Astrocyte of the spinal cord (primary cell): ENCODE measurements at regions not wholly inside any gene's neighbourhood (a gene's known extent, or its start where the extent isn't known, plus 50 kb on each side); places are given as distances from the start of the nearest gene placed in this dataset.
"Not testable (repeated sequence)": the region's sequence is repeated elsewhere in the genome, so short reads cannot be mapped to it uniquely, and the experiment has no call there.

Source experiments
- DNase-seq: peaks from one replicate; pipeline ENCODE4 v3.0.0; 2011; ENCODE audit warnings: low read depth, low spot score
- H3K4me3 ChIP-seq: 2 replicates; pipeline ENCODE4 v1.5.1; 2011; ENCODE audit warnings: low read depth, mild to moderate bottlenecking, low read length, moderate library complexity
- CTCF ChIP-seq: IDR thresholded peaks from 2 replicates; pipeline ENCODE4 v1.5.1; 2012; ENCODE audit warnings: low read depth, mild to moderate bottlenecking, low read length, inconsistent platforms
- in situ Hi-C: cut with HindIII; loops from 2 replicates; pipeline ENCODE4 v1.10.0; 2017; ENCODE audit warnings: low sequenced_read_pairs

- in situ Hi-C loops, result no loop called here
- DNase-seq, result no peak
- TF ChIP-seq CTCF, result no peak
- H3K4me3 ChIP-seq, result no peak overlapping the region
These were observed 95.9 kb upstream of the KLF4 start for GRCh38 chr9:107585465-107585864.

- in situ Hi-C loops, result no loop called here
- no peak overlapping the region for H3K4me3 ChIP-seq
- TF ChIP-seq CTCF, result no peak
- no peak for DNase-seq
These were observed 95.4 kb upstream of the KLF4 start for GRCh38 chr9:107584944-107585343.

GRCh38 chr9:107584186-107584585, 94.6 kb upstream of the KLF4 start:
- no peak for TF ChIP-seq CTCF
- no peak overlapping the region for H3K4me3 ChIP-seq
- DNase-seq, result no peak
- in situ Hi-C loops, result no loop called here

GRCh38 chr9:107577140-107577776, 87.7 kb upstream of the KLF4 start:
- in situ Hi-C loops, result no loop called here
- H3K4me3 ChIP-seq, result no peak overlapping the region

GRCh38 chr9:107571148-107571547, 81.6 kb upstream of the KLF4 start:
- no peak overlapping the region for H3K4me3 ChIP-seq
- DNase-seq, result no peak
- TF ChIP-seq CTCF, result no peak
- in situ Hi-C loops, result no loop called here

More at GRCh38 chr9:107577140-107577776, 87.7 kb upstream of the KLF4 start:
- TF ChIP-seq CTCF, result no peak
- DNase-seq, result no peak

GRCh38 chr9:107569174-107569573, 79.6 kb upstream of the KLF4 start:
- TF ChIP-seq CTCF, result no peak
- DNase-seq, result no peak

GRCh38 chr9:107568406-107568805, 78.8 kb upstream of the KLF4 start:
- in situ Hi-C loops, H3K4me3 ChIP-seq, DNase-seq: not testable (repeated sequence)

More at GRCh38 chr9:107569174-107569573, 79.6 kb upstream of the KLF4 start:
- in situ Hi-C loops, result no loop called here
- H3K4me3 ChIP-seq, result no peak overlapping the region
